Psoas muscle (tissue), 7 donors: ENCODE measurements at regions not wholly inside any gene's neighbourhood (a gene's known extent, or its start where the extent isn't known, plus 50 kb on each side); places are given as distances from the start of the nearest gene placed in this dataset.
"Not testable (repeated sequence)": the region's sequence is repeated elsewhere in the genome, so short reads cannot be mapped to it uniquely, and the experiment has no call there.

ENCODE experiments used
- ATAC-seq, 4 donors: fragments of 200-7000 bp; cut with Tn5 transposase; one replicate each; pipeline ENCODE4 v1.9.1; 2020; ENCODE audit warnings: moderate library complexity in 3 of 4, mild to moderate bottlenecking in 2 of 4
- DNase-seq, 2 donors: peaks; one replicate each; pipeline ENCODE4 v3.0.0-alpha.2; 2020
- H3K27ac ChIP-seq: fragments of 200-600 bp; one replicate; pipeline ENCODE4 v1.8.0; 2022
- H3K27me3 ChIP-seq, 3 donors: fragments of 200-600 bp in 1 of 3; one replicate each; pipeline versions ENCODE4 v1.6.1 to v1.8.0; 2013 to 2022; ENCODE audit warnings: low read length in 2 of 3, mild to moderate bottlenecking in 2 of 3, moderate library complexity in 1 of 3; ENCODE audit not compliant: insufficient read depth in 3 of 3
- H3K36me3 ChIP-seq, 2 donors: fragments of 200-600 bp in 1 of 2; one replicate each; pipeline versions ENCODE4 v1.6.1 to v1.8.0; 2013 to 2022; ENCODE audit warnings: low read depth in 1 of 2, mild to moderate bottlenecking in 1 of 2, moderate library complexity in 1 of 2; ENCODE audit not compliant: insufficient read depth in 1 of 2
- H3K4me1 ChIP-seq: fragments of 200-600 bp; one replicate; pipeline ENCODE4 v1.8.0; 2022
- H3K4me3 ChIP-seq: fragments of 200-600 bp; one replicate; pipeline ENCODE4 v1.8.0; 2022; ENCODE audit warnings: mild to moderate bottlenecking
- H3K9me3 ChIP-seq: fragments of 200-600 bp; one replicate; pipeline ENCODE4 v1.8.0; 2022
- WGBS, 3 donors: extraction: QIAGEN DNeasy Blood & Tissue Kit; methylation state at CpG; one replicate each; pipeline versions ENCODE4 v1.1.6 to v1.1.7; 2013; 5-methylcytosine and 5-hydroxymethylcytosine counted together
- intact Hi-C, 2 donors: fragments of 100-400 bp; cut with DNase I; formaldehyde crosslinking; loops; one replicate each; pipeline versions ENCODE4 v1.11.0 to v1.14.2; 2022
- TF ChIP-seq, protein P1 (sequence below): fragments of 200-600 bp; IDR thresholded peaks from one replicate; pipeline ENCODE4 v1.8.0; 2022; ENCODE audit warnings: antibody characterized with exemption
- donor health status: healthy with polysubstance abuse.
- donor health status: DM: no; HTN: no; CAD: no; lungs with moderate emphysema.
- donor health status: Bipolar disorder and iron deficiency.
- donor health status: healthy.
- donor health status: DM: yes; HTN: yes; CAD: no.
- donor health status: DM: no; HTN: no; CAD: no.
- donor health status: DM: yes; HTN: yes; CAD: no.

DNA sequence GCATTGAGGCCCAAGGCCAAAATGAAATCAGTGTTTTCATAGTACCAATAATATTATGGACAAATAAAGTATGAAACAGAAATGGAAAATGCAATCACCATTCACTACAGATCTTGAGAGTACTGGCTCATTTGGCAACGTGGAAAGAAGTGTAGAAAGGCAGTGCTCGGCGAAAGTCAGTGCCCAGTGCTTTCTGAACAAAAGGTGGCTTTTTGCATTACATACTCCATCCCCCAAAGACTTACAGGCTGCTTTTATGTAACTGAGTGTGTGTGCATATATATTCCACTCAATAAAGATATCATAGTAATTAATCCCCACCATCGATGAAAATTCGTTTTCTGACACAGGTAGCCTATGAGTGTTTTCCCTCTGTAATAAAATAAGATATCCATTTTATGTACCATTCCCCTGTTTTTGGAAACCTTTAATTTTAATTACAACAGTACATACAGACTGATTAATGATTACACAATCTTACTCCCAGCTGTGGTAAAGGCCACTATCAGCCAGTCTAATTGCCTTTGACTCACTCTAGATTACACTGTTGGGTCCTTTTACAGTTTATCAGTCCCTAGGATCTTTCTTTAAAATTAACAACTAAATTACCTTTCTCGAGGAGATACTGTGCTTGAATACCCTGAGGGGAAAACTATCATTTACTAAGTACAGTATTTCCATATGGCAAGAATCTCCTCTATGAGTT lies 65.9 kb downstream of the MAD2L1 start:
- Histone ChIP-seq H3K4me1 (no peaks in the 10 kb centered on the region), H3K9me3 (no peaks in the 10 kb centered on the region), H3K27me3 (no peaks in the 10 kb centered on the region), H3K27ac (no peak overlapping the region), H3K36me3 (no peaks in the 10 kb centered on the region), H3K4me3 (no peak overlapping the region)
- no peak for DNase-seq
- intact Hi-C loops: no loop called here
- TF ChIP-seq, protein P1, sequence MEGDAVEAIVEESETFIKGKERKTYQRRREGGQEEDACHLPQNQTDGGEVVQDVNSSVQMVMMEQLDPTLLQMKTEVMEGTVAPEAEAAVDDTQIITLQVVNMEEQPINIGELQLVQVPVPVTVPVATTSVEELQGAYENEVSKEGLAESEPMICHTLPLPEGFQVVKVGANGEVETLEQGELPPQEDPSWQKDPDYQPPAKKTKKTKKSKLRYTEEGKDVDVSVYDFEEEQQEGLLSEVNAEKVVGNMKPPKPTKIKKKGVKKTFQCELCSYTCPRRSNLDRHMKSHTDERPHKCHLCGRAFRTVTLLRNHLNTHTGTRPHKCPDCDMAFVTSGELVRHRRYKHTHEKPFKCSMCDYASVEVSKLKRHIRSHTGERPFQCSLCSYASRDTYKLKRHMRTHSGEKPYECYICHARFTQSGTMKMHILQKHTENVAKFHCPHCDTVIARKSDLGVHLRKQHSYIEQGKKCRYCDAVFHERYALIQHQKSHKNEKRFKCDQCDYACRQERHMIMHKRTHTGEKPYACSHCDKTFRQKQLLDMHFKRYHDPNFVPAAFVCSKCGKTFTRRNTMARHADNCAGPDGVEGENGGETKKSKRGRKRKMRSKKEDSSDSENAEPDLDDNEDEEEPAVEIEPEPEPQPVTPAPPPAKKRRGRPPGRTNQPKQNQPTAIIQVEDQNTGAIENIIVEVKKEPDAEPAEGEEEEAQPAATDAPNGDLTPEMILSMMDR: no peak
- ATAC-seq: no peak
- 72 to 78% (median 77%) methylated on average over 6 of the region's 6 CpGs for WGBS, 3 donors

DNA sequence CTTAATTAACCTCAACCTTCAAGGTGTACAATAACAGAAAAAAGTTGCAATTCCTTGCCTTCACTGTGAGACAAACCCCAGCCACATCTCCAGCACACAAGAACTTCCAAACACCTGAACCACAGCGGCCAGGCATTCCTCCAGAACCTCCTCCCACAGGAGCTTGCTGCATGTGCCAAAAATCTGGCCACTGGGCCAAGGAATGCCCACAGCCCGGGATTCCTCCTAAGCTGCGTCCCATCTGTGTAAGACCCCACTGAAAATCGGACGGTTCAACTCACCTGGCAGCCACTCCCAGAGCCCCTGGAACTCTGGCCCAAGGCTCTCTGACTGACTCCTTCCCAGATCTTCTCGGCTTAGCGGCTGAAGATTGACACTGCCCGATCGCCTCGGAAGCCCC lies 70.6 kb downstream of the MAD2L1 start:
- intact Hi-C loops, H3K36me3 ChIP-seq, H3K4me1 ChIP-seq, H3K4me3 ChIP-seq, H3K27me3 ChIP-seq, DNase-seq, ATAC-seq, H3K27ac ChIP-seq, H3K9me3 ChIP-seq: not testable (repeated sequence)
- 81 to 93% (median 85%) methylated on average over 5 to 10 of the region's 10 CpGs for WGBS, 3 donors

DNA sequence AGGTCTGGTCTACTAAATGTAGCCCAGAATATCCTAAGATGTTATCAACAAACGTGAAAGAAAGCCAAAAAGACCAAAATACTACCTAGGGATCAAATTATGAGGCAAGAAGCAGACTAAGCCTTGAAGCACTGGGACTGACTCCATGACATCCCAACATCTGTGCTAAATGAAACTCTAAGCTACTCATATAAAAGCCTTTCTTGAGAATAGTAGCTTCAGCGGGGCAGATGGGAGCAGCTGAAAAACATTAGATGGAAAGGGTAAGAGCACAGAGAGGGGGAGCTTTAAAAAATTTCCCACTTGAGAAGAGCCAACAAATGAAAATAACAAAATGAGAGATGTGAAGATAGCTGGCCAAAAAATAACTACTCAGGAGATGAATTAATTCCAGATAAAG lies 81.7 kb downstream of the MAD2L1 start:
- Histone ChIP-seq H3K4me1 (no peaks in the 10 kb centered on the region), H3K9me3 (no peaks in the 10 kb centered on the region), H3K27ac (no peak overlapping the region), H3K4me3 (no peak overlapping the region), H3K27me3 (no peaks in the 10 kb centered on the region), H3K36me3 (no peaks in the 10 kb centered on the region)
- 13 to 27% (median 18%) methylated on average over 2 of the region's 2 CpGs for WGBS, 3 donors
- DNase-seq: no peak
- intact Hi-C loops: no loop called here
- no peak for ATAC-seq
- TF ChIP-seq, protein P1: no peak

DNA sequence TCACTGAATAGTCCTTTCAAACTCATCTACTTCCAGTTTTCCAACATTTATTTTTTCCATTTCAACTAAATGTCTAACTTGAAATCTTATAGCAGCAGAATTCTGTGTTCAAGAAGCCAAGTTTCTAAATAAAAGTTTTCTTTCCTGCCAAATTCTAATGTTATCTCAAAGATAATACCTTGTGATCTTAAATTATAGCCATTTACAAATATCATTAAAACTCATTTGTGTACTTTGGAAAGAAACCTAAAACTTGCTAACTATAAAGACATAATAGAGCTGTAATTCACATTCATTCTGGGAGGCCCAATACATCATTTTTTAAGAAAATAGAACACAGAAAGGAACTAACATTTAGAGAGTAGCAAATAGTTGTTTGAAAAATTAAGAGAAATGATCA lies 83.9 kb downstream of the MAD2L1 start:
- Histone ChIP-seq H3K27me3 (no peaks in the 10 kb centered on the region), H3K36me3 (no peaks in the 10 kb centered on the region), H3K4me3 (no peak overlapping the region), H3K4me1 (no peaks in the 10 kb centered on the region), H3K9me3 (no peaks in the 10 kb centered on the region), H3K27ac (no peak overlapping the region)
- ATAC-seq: no peak
- TF ChIP-seq, protein P1: no peak
- DNase-seq: no peak
- intact Hi-C loops: no loop called here

DNA sequence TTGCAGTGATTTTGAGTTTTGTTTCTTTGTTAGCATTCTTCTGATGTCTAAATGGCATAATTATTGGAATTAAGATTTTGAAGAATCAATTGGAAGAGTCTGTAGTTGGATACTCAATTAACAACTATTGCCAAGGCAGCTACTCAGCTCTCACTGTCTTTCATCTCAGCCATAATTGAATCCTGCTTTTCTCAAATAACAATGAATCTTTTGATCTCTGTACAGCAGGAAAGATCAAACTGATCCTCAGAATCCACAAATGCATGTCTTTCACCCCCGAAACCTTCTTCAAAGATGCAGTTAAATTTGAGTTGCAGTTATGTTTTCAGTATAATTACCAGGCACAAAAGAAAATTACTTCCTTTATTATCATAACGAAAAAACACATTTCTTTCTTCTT lies 86.2 kb downstream of the MAD2L1 start:
- intact Hi-C loops: no loop called here
- 70 to 78% (median 77%) methylated on average over 2 of the region's 2 CpGs for WGBS, 3 donors

More for the DNA sequence above, 86.2 kb downstream of the MAD2L1 start:
- Histone ChIP-seq H3K9me3 (no peaks in the 10 kb centered on the region), H3K36me3 (no peaks in the 10 kb centered on the region), H3K27me3 (no peaks in the 10 kb centered on the region), H3K27ac (no peak overlapping the region), H3K4me3 (no peak overlapping the region), H3K4me1 (no peaks in the 10 kb centered on the region)
- no peak for DNase-seq
- TF ChIP-seq, protein P1: no peak
- no peak for ATAC-seq
